ENCODE measurements at regions not wholly inside any gene's neighbourhood (a gene's known extent, or its start where the extent isn't known, plus 50 kb on each side); places are given as distances from the start of the nearest gene placed in this dataset.

DNA sequence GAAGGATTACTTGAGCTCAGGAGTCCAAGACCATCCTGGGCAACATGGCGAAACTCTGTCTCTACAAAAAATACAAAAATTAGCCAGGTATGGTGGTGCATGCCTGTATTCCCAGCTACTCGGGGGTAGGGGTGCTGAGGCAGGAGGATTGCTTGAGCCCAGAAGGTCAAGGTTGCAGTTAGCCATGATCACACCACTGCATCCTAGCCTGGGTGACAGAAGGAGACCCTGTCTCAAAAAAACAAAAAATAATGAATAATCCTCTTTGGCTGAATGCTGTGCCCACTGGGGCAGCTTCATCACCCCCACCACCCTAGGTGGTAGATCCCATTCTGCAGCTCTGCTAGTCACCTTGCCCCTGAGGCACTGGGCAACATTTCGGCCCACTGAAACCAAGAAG is 109.4 kb downstream of the ZFP36L2 start:
- H3K4me1 ChIP-seq (replicated peaks), result peaks cover 46% of the 10 kb centered on the region
- no peak for DNase-seq (ENCODE audit: low read depth in 1 of 2, low spot score in 2 of 2)
- no peak overlapping the region for H3K27ac ChIP-seq
- H3K4me3 ChIP-seq, result no peak overlapping the region
- H3K27me3 ChIP-seq (replicated peaks), result no peaks in the 10 kb centered on the region
- H3K36me3 ChIP-seq, result no peaks in the 10 kb centered on the region
- peaks cover 6% of the 10 kb centered on the region; the same call in 1 of the 2 replicates for H3K9me3 ChIP-seq (replicated peaks)

DNA sequence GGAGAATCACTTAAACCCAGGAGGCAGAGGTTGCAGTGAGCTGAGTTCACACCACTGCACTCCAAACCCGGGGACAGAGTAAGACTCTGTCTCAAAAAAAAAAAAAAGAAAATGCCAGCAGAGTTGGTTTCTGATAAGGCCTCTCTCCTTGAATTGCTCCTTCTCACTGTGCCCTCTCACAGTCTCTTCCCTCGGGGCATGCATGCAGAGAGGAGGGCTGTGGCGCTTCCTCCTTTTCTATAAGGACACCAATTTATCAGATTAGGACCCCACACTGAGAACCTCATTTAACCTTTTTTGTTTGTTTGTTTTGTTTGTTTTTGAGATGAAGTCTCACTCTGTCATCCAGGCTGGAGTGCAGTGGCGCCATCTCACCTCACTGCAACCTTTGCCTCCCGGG is 110.5 kb downstream of the ZFP36L2 start:
- H3K4me1 ChIP-seq (replicated peaks), result peaks cover 57% of the 10 kb centered on the region
- DNase-seq (ENCODE audit: low read depth in 1 of 2, low spot score in 2 of 2), result peak in 1 of 2 experiments; percentile 39
- H3K36me3 ChIP-seq, result no peaks in the 10 kb centered on the region
- H3K9me3 ChIP-seq (replicated peaks), result peaks cover 6% of the 10 kb centered on the region; the same call in 1 of the 2 replicates
- peak overlapping the region; percentile 32; the same call in 1 of the 2 replicates for H3K27ac ChIP-seq
- H3K27me3 ChIP-seq (replicated peaks), result no peaks in the 10 kb centered on the region
- no peak overlapping the region for H3K4me3 ChIP-seq

DNA sequence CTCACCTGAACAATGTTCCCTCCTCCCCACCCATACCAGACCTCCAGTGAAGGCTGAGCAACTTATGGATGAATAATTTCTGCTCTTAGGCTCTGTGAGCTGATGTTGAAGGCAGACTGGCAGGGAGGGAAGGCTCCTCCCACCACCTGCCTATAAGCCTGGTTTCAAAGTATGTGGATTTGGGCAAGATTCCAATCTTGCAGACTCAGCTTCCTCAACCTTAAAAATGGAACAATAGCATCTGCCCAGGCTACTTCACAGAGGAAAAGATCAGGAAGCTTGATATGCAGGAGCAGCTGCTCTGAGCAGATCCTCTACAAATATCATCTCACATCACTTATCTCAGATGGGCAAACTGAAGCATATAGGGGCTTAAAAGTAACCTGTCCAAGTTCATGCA is 112.2 kb downstream of the ZFP36L2 start:
- no peak overlapping the region for H3K4me3 ChIP-seq
- peaks cover 3% of the 10 kb centered on the region; the same call in 1 of the 2 replicates for H3K9me3 ChIP-seq (replicated peaks)
- no peak overlapping the region for H3K27ac ChIP-seq
- no peaks in the 10 kb centered on the region for H3K27me3 ChIP-seq (replicated peaks)
- H3K36me3 ChIP-seq, result no peaks in the 10 kb centered on the region
- DNase-seq (ENCODE audit: low read depth in 1 of 2, low spot score in 2 of 2), result peak in 1 of 2 experiments; percentile 26
- peaks cover 74% of the 10 kb centered on the region for H3K4me1 ChIP-seq (replicated peaks)

DNA sequence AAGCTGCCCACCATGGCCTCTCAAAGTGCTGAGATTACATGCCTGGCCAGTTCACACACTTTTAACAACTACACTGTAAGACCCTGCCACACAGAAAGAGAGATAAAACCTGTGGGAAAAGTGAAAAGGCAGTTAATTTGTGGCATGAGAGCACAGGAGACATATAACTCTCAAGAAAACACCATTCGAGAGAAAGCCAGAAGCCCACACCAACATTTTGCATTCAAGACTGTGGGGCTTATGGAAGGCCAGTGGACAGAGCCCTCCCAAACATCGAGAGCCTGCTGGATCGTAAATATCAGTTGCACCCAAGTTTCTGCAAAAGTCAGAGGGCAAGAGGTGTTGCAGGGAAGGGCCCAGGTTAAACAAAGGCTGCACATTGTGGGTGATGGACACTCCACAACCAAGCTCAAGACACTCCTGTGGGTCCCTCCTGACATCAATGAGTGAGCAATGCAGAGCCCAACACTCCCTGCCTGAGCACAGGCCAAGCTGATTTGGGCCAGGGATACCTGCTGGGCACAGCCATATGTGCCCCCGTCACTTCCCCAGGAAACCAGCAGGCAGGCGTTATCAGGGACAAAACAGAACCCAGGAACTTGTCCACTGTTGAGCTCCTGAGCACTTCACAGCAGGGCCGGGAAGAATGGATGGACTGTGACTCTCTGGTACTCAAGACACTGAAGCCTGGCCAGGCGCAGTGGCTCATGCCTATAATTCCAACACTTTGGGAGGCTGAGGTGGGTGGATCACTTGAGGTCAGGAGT is 114.4 kb downstream of the ZFP36L2 start:
- Histone ChIP-seq H3K27me3 (replicated peaks) (no peaks in the 10 kb centered on the region), H3K4me3 (no peak overlapping the region)
- DNase-seq (ENCODE audit: low read depth in 1 of 2, low spot score in 2 of 2), result no peak

DNA sequence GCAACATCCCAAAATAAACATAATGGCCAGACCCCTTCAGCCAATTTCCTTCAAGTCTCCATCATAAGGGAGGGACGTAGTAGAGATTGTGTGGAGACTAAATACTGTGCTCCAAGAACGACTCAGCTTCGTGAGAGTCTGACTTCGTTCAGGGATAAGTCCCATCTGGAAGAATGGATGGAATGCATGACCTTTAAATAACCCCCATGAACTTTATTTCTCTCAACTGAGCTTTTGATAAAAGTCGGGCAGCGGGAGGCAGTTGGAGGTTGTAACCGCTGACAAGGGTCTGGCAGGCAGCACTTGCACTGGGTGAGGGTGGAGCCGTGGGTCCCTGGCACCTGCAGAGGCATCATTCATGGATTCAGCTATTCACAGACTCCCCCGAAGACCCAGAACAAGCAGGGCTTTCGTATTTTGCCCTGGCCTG is 115.9 kb downstream of the ZFP36L2 start:
- Histone ChIP-seq H3K27ac (peak overlapping the region; percentile 67), H3K9me3 (replicated peaks) (no peaks in the 10 kb centered on the region), H3K4me1 (replicated peaks) (peaks cover 96% of the 10 kb centered on the region), H3K36me3 (no peaks in the 10 kb centered on the region), H3K27me3 (replicated peaks) (no peaks in the 10 kb centered on the region), H3K4me3 (no peak overlapping the region)
- peak; percentile 71 to 87 for DNase-seq (ENCODE audit: low read depth in 1 of 2, low spot score in 2 of 2)

More for the DNA sequence above, 114.4 kb downstream of the ZFP36L2 start:
- Histone ChIP-seq H3K36me3 (no peaks in the 10 kb centered on the region), H3K27ac (peak overlapping the region; percentile 35; the same call in 1 of the 2 replicates), H3K4me1 (replicated peaks) (peaks cover 92% of the 10 kb centered on the region), H3K9me3 (replicated peaks) (no peaks in the 10 kb centered on the region)

DNA sequence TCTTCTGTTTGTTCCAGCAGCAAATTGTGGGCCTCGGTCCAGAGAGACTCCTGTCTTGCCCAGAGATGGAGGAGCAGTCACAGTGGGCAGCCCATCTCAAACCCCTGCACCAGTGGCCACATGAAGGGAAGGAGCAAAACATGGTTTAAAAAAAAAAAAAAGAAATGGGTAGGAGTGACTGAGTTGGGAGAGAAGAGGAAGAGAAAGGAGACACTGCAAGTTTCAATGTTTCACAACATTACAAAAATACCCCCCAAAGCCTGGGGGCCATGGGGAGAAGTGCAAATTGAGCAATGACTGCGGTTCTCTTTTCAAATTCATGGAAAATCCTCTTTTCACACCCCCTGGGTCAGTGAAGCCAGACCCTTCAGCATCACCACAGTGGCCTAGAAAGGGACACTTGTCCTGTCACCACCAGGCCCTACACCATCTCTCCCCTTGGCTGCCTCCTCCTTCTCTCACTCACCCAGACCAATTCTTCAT is 117.1 kb downstream of the ZFP36L2 start:
- Histone ChIP-seq H3K36me3 (no peaks in the 10 kb centered on the region), H3K4me3 (no peak overlapping the region), H3K9me3 (replicated peaks) (no peaks in the 10 kb centered on the region), H3K4me1 (replicated peaks) (peaks cover 84% of the 10 kb centered on the region), H3K27me3 (replicated peaks) (no peaks in the 10 kb centered on the region), H3K27ac (peak overlapping the region; percentile 67)
- no peak for DNase-seq (ENCODE audit: low read depth in 1 of 2, low spot score in 2 of 2)

DNA sequence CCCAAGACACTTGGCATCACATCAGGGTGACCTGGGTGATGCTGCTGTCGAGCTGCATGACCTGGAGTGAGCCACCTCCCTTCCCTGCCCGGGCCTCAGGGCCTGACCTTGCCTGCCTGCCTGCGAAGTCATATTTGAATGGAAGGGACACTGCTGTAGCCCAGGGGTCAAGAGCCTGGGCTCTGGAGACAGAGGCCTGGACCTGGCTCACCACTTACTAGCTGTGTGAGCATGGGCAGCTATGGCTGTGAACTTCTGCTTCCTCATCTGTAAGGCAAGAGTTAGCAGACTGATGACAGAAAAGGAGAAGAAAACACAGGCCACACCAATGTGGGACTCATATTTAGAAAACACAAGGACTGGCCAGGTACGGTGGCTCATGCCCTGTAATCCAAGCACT is 118.7 kb downstream of the ZFP36L2 start:
- no peak overlapping the region for H3K27ac ChIP-seq

DNA sequence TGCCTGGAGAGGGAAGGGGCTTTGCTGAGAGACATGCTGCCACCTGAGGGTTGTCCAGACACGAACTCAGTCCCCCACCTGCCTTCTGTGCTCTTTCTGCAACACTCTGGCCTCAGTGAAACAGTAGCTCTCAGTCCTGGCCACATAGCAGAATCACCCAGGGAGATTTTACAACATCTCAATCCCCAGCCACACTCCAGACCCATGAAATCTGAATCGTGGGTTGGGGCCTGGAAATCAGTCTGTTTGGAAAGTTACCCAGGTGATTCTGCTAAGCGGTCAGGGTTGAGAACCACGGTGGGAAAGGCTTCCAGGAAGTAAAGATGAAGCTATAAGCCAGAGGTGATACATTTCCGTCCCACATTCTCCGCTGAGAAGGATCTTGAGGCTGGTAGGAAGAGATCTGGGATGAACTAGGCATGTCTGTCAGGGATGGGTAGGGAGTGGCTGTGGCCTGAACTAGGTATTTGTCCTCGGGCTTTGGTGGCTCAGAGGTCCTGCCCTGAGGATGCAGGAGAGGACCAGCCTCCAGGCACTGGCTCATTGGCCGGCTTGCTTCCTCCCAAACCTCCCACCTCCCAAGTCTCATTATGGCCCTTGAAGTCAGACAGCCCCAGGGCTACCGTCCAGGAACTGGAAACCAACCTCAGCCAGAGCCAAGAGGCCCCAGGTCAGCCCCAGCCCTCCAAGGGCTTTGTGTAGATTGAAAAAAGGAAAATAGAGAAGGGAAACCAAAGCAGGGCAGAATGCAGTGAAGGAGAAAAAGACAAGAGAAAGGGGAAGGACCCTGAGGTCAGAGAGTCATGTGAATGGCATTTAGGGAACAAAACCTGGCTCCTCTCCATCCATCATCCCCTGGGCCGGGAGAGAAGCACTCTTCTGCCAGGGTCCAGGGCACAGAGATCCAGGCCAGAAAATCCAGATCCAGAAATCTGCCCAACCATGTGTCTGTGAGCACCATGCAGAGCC is 119.6 kb downstream of the ZFP36L2 start:
- Histone ChIP-seq H3K4me3 (no peak overlapping the region), H3K4me1 (replicated peaks) (peaks cover 64% of the 10 kb centered on the region), H3K9me3 (replicated peaks) (no peaks in the 10 kb centered on the region), H3K36me3 (no peaks in the 10 kb centered on the region), H3K27me3 (replicated peaks) (no peaks in the 10 kb centered on the region), H3K27ac (peak overlapping the region; percentile 30; the same call in 1 of the 2 replicates)
- peak in 1 of 2 experiments; percentile 45 for DNase-seq (ENCODE audit: low read depth in 1 of 2, low spot score in 2 of 2)

More for the DNA sequence above, 118.7 kb downstream of the ZFP36L2 start:
- no peaks in the 10 kb centered on the region for H3K9me3 ChIP-seq (replicated peaks)
- H3K4me1 ChIP-seq (replicated peaks), result peaks cover 72% of the 10 kb centered on the region
- no peak overlapping the region for H3K4me3 ChIP-seq
- H3K27me3 ChIP-seq (replicated peaks), result no peaks in the 10 kb centered on the region
- no peak for DNase-seq (ENCODE audit: low read depth in 1 of 2, low spot score in 2 of 2)
- H3K36me3 ChIP-seq, result no peaks in the 10 kb centered on the region

DNA sequence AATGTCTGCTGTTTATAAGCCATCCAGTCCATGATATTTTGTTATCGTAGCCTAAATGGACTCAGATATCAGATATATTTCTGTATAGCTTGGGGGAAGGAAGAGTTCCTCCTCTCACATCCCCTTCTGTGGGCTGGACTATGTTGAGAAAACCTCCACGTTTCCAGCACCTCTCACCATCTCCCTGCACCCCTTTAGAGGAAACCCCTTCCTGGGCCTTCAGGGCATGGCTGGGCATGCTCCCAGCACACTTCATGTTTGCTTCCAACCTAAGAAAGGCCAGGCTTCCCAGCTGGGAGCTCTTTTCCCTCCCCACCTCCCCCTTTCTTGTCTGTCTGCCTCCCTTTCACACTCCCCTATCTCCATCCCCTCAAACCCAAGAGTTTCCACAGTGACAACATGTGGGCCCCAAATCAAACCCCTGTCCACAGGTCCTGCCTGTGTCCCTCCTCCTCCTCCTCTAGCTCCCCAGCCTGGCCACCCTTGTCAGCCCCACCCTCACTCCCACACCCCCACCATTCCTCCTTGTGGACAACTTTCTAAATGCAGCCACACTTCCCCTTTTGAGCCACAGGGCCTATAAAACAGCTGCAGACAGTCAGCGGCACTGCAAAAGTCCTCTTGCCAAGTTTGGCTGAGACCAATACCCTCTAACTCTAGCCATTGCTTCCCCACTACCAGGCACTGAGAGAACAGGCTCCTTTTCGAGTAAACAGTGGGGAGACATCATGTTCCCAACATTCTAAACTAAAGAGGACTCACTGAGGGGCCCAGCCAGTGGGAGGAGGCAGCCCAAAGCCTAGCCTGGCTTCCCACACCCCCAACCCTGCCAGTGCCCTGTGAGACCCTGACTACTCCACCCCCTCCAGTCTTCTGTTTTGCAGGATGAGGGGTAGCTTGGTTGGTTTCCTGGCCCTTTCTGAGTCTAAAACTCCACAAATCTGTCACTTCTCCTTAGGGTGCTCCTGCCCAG is 120.5 kb downstream of the ZFP36L2 start:
- Histone ChIP-seq H3K27ac (no peak overlapping the region), H3K27me3 (replicated peaks) (no peaks in the 10 kb centered on the region), H3K4me1 (replicated peaks) (peaks cover 54% of the 10 kb centered on the region), H3K4me3 (no peak overlapping the region), H3K36me3 (no peaks in the 10 kb centered on the region), H3K9me3 (replicated peaks) (no peaks in the 10 kb centered on the region)
- DNase-seq (ENCODE audit: low read depth in 1 of 2, low spot score in 2 of 2), result no peak

DNA sequence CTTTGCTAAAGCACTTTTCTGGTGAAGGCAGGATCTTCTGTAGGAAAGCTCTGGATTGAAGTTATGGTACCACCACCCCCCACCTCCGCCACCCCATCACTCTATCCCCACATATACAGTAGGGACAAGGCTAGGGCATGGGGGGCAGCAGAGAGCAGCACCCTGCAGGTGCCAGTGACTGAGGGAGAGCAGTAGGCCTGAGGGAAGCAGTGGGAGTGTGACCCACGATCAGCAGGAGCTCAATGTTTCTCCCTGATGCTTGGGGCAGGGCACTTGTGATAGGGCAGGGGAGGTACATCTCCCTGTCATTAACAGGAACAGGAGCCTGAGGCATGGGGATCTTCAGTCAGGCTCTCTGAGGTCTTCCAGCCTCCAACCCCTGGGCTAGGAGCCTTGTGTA is 121.6 kb downstream of the ZFP36L2 start:
- no peaks in the 10 kb centered on the region for H3K36me3 ChIP-seq
- no peaks in the 10 kb centered on the region for H3K9me3 ChIP-seq (replicated peaks)
- H3K27ac ChIP-seq, result no peak overlapping the region
- peaks cover 43% of the 10 kb centered on the region for H3K4me1 ChIP-seq (replicated peaks)
- no peak for DNase-seq (ENCODE audit: low read depth in 1 of 2, low spot score in 2 of 2)
- no peaks in the 10 kb centered on the region for H3K27me3 ChIP-seq (replicated peaks)
- H3K4me3 ChIP-seq, result no peak overlapping the region

DNA sequence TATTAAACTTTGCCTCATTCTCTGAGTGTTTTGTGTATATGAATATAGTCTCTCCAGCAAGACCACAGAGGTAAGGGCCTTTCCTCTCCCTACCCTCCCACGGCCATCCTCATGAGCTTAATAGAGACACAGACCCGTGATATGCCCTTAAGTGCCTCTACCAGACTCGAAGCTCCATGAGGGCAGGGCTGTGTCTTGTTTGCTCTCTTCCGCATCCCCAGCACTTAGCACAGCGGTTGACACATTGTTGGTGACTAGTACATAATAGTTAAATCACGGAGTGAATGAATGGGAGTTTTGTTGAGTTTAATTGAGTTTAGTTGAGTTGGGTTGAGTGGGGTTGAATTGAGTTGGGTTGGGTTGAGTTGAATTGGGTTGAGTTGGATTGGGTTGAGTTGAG is 122.3 kb downstream of the ZFP36L2 start:
- Histone ChIP-seq H3K27me3 (replicated peaks) (no peaks in the 10 kb centered on the region), H3K27ac (no peak overlapping the region), H3K36me3 (no peaks in the 10 kb centered on the region), H3K4me3 (no peak overlapping the region), H3K9me3 (replicated peaks) (no peaks in the 10 kb centered on the region), H3K4me1 (replicated peaks) (peaks cover 36% of the 10 kb centered on the region)
- no peak for DNase-seq (ENCODE audit: low read depth in 1 of 2, low spot score in 2 of 2)

DNA sequence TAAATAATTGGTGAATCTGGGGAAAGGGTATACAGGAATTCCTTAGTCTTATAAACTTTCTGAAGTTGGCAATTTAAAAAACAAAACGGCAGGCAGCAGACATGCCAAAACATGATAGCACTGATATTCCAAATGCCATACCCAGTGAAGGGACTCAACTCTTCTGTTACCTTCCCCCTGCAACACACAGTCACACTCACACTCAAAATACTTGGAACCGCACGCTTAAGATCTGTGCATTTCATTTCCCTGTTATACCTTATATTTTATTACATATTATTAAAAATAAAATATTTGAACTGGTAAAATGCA is 123.4 kb downstream of the ZFP36L2 start:
- H3K36me3 ChIP-seq, result no peaks in the 10 kb centered on the region
- H3K27me3 ChIP-seq (replicated peaks), result no peaks in the 10 kb centered on the region
- no peak overlapping the region for H3K27ac ChIP-seq
- no peak overlapping the region for H3K4me3 ChIP-seq
- no peak for DNase-seq (ENCODE audit: low read depth in 1 of 2, low spot score in 2 of 2)
- no peaks in the 10 kb centered on the region for H3K9me3 ChIP-seq (replicated peaks)
- H3K4me1 ChIP-seq (replicated peaks), result peaks cover 27% of the 10 kb centered on the region
